ENCODE measurements at regions not wholly inside any gene's neighbourhood (a gene's known extent, or its start where the extent isn't known, plus 50 kb on each side); places are given as distances from the start of the nearest gene placed in this dataset.

GRCh38 chr10:105707603-105708002, 1066.5 kb downstream of the SORCS3 start:
- POLR2A ChIA-PET, result no interaction called here

GRCh38 chr10:105706281-105707026, 1065.4 kb downstream of the SORCS3 start:
- Mint-ChIP-seq H3K36me3 (ENCODE audit: insufficient read depth, unreplicated experiment) (no peaks in the 10 kb centered on the region), H3K4me3 (ENCODE audit: unreplicated experiment) (no peak overlapping the region), H3K27me3 (ENCODE audit: insufficient read depth, unreplicated experiment) (no peaks in the 10 kb centered on the region), H3K9me3 (ENCODE audit: unreplicated experiment) (no peaks in the 10 kb centered on the region), H3K27ac (ENCODE audit: unreplicated experiment) (no peak overlapping the region), H3K4me1 (ENCODE audit: low read depth, unreplicated experiment) (peaks cover 10% of the 10 kb centered on the region)
- no peak for DNase-seq
- TF ChIP-seq CTCF (IDR thresholded peaks at IDR 0.05; ENCODE audit: insufficient read depth in 1 of 2, low read depth in 1 of 2, low read length in 1 of 2, severe bottlenecking in 1 of 2, unreplicated experiment in 1 of 2), result no peak
- H3K36me3 ChIP-seq (ENCODE audit: control insufficient read depth, insufficient read depth, low read length), result no peaks in the 10 kb centered on the region
- no peak overlapping the region for H3K4me3 ChIP-seq (ENCODE audit: low read depth, low read length)
- H3K4me1 ChIP-seq, result no peaks in the 10 kb centered on the region
- POLR2A ChIA-PET, result no interaction called here
- CTCF ChIA-PET, result no interaction called here
- intact Hi-C loops (cut with micrococcal nuclease; ENCODE audit: unreplicated experiment), result no loop called here
- BruUV-seq (replicated peaks), result no TSS peak
- H3K9me3 ChIP-seq, result no peaks in the 10 kb centered on the region
- H3K27me3 ChIP-seq (replicated peaks; ENCODE audit: control insufficient read depth, insufficient read depth, low read length), result no peaks in the 10 kb centered on the region

More at GRCh38 chr10:105707603-105708002, 1066.5 kb downstream of the SORCS3 start:
- Mint-ChIP-seq H3K27ac (ENCODE audit: unreplicated experiment) (no peak overlapping the region), H3K4me1 (ENCODE audit: low read depth, unreplicated experiment) (peaks cover 10% of the 10 kb centered on the region), H3K36me3 (ENCODE audit: insufficient read depth, unreplicated experiment) (no peaks in the 10 kb centered on the region), H3K4me3 (ENCODE audit: unreplicated experiment) (no peak overlapping the region), H3K9me3 (ENCODE audit: unreplicated experiment) (no peaks in the 10 kb centered on the region), H3K27me3 (ENCODE audit: insufficient read depth, unreplicated experiment) (peaks cover 3% of the 10 kb centered on the region)
- Histone ChIP-seq H3K27me3 (replicated peaks; ENCODE audit: control insufficient read depth, insufficient read depth, low read length) (no peaks in the 10 kb centered on the region), H3K9me3 (no peaks in the 10 kb centered on the region), H3K36me3 (ENCODE audit: control insufficient read depth, insufficient read depth, low read length) (no peaks in the 10 kb centered on the region), H3K4me1 (no peaks in the 10 kb centered on the region), H3K4me3 (ENCODE audit: low read depth, low read length) (no peak overlapping the region)
- DNase-seq, result no peak
- no peak for TF ChIP-seq CTCF (IDR thresholded peaks at IDR 0.05; ENCODE audit: insufficient read depth in 1 of 2, low read depth in 1 of 2, low read length in 1 of 2, severe bottlenecking in 1 of 2, unreplicated experiment in 1 of 2)
- intact Hi-C loops (cut with micrococcal nuclease; ENCODE audit: unreplicated experiment), result no loop called here
- no TSS peak for BruUV-seq (replicated peaks)
- CTCF ChIA-PET, result no interaction called here

GRCh38 chr10:105702211-105702610, 1061.1 kb downstream of the SORCS3 start:
- Mint-ChIP-seq H3K27ac (ENCODE audit: unreplicated experiment) (no peak overlapping the region), H3K4me3 (ENCODE audit: unreplicated experiment) (no peak overlapping the region), H3K9me3 (ENCODE audit: unreplicated experiment) (no peaks in the 10 kb centered on the region), H3K27me3 (ENCODE audit: insufficient read depth, unreplicated experiment) (peaks cover 7% of the 10 kb centered on the region), H3K36me3 (ENCODE audit: insufficient read depth, unreplicated experiment) (no peaks in the 10 kb centered on the region), H3K4me1 (ENCODE audit: low read depth, unreplicated experiment) (peaks cover 10% of the 10 kb centered on the region)
- Histone ChIP-seq H3K27me3 (replicated peaks; ENCODE audit: control insufficient read depth, insufficient read depth, low read length) (no peaks in the 10 kb centered on the region), H3K9me3 (no peaks in the 10 kb centered on the region), H3K4me1 (no peaks in the 10 kb centered on the region), H3K4me3 (ENCODE audit: low read depth, low read length) (no peak overlapping the region), H3K36me3 (ENCODE audit: control insufficient read depth, insufficient read depth, low read length) (no peaks in the 10 kb centered on the region)
- TF ChIP-seq CTCF (IDR thresholded peaks at IDR 0.05; ENCODE audit: insufficient read depth in 1 of 2, low read depth in 1 of 2, low read length in 1 of 2, severe bottlenecking in 1 of 2, unreplicated experiment in 1 of 2), result no peak
- no TSS peak for BruUV-seq (replicated peaks)
- DNase-seq, result no peak
- ChIA-PET POLR2A (no interaction called here), CTCF (no interaction called here)
- intact Hi-C loops (cut with micrococcal nuclease; ENCODE audit: unreplicated experiment), result no loop called here

Data from Caco-2 (cell line).